B cell (primary cell): ENCODE measurements at regions not wholly inside any gene's neighbourhood (a gene's known extent, or its start where the extent isn't known, plus 50 kb on each side); places are given as distances from the start of the nearest gene placed in this dataset.

ENCODE experiments used
- EZH2 ChIP-seq: IDR thresholded peaks from 2 replicates; pipeline ENCODE4 v1.6.1; 2012; ENCODE audit warnings: borderline replicate concordance, low read depth, mild to moderate bottlenecking, moderate library complexity, low read length; ENCODE audit not compliant: insufficient read depth, poor library complexity, severe bottlenecking
- TF ChIP-seq, protein P1 (sequence below): fragments of 200-600 bp; IDR thresholded peaks from one replicate; pipeline ENCODE4 v1.8.0; 2022; ENCODE audit warnings: antibody characterized with exemption, mild to moderate bottlenecking

DNA sequence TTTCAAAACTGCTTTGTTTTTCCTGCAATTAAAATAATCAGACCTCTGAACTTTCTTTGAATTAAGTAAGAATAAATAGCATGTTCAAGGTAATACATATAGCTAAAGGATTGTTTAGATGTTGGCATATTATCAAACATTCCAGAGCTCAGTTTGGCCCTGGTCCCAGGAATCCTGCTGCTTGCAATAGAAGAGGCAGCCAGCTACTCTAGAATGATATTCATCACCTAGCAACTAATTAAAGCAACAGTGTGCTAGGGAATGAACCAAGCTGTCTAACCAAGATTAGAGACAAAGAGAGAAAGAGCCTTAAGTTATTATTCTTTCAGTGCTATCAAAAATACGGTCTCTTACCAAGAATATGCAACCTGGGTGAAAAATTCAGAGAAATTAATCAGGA is 460.9 kb downstream of the GABRG1 start:
- TF ChIP-seq, protein P1, sequence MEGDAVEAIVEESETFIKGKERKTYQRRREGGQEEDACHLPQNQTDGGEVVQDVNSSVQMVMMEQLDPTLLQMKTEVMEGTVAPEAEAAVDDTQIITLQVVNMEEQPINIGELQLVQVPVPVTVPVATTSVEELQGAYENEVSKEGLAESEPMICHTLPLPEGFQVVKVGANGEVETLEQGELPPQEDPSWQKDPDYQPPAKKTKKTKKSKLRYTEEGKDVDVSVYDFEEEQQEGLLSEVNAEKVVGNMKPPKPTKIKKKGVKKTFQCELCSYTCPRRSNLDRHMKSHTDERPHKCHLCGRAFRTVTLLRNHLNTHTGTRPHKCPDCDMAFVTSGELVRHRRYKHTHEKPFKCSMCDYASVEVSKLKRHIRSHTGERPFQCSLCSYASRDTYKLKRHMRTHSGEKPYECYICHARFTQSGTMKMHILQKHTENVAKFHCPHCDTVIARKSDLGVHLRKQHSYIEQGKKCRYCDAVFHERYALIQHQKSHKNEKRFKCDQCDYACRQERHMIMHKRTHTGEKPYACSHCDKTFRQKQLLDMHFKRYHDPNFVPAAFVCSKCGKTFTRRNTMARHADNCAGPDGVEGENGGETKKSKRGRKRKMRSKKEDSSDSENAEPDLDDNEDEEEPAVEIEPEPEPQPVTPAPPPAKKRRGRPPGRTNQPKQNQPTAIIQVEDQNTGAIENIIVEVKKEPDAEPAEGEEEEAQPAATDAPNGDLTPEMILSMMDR: no peak
- TF ChIP-seq EZH2: no peak
